DMS 273 treated with DMSO at 0.1 percent for 48 hours (cell line): ENCODE measurements at regions not wholly inside any gene's neighbourhood (a gene's known extent, or its start where the extent isn't known, plus 50 kb on each side); places are given as distances from the start of the nearest gene placed in this dataset.

ENCODE experiments used
- DNase-seq: peaks from one replicate; lab custom pipeline; 2025; lab: John Stamatoyannopoulos, UW

- DNase-seq = no peak
Observed at GRCh38 chr15:70220490-70221096, 122.9 kb upstream of the TLE3 start.

- DNase-seq = no peak
Observed at GRCh38 chr15:70219966-70220365, 122.2 kb upstream of the TLE3 start.

- DNase-seq = no peak
Observed at GRCh38 chr15:70219256-70219895, 121.7 kb upstream of the TLE3 start.

- DNase-seq = no peak
Observed at GRCh38 chr15:70217226-70218160, 119.8 kb upstream of the TLE3 start.

GRCh38 chr15:70215951-70216350 lies 118.2 kb upstream of the TLE3 start:
- no peak for DNase-seq

- DNase-seq = no peak
Observed at GRCh38 chr15:70214941-70215635, 117.4 kb upstream of the TLE3 start.

- DNase-seq = no peak
Observed at GRCh38 chr15:70214276-70214675, 116.6 kb upstream of the TLE3 start.

- no peak for DNase-seq
Observed at GRCh38 chr15:70213794-70214193, 116.1 kb upstream of the TLE3 start.

- DNase-seq = no peak
Observed at GRCh38 chr15:70212963-70213315, 115.2 kb upstream of the TLE3 start.

GRCh38 chr15:70212286-70212962 lies 114.7 kb upstream of the TLE3 start:
- no peak for DNase-seq

GRCh38 chr15:70210528-70210927 lies 112.8 kb upstream of the TLE3 start:
- DNase-seq = no peak

- DNase-seq = no peak
Observed at GRCh38 chr15:70210076-70210475, 112.4 kb upstream of the TLE3 start.

- DNase-seq = no peak
Observed at GRCh38 chr15:70209499-70209898, 111.8 kb upstream of the TLE3 start.

GRCh38 chr15:70208332-70208731 lies 110.6 kb upstream of the TLE3 start:
- no peak for DNase-seq

- DNase-seq = no peak
Observed at GRCh38 chr15:70206668-70207067, 109.0 kb upstream of the TLE3 start.

- DNase-seq = no peak
Observed at GRCh38 chr15:70204652-70205051, 106.9 kb upstream of the TLE3 start.

GRCh38 chr15:70203981-70204560 lies 106.4 kb upstream of the TLE3 start:
- no peak for DNase-seq

- DNase-seq = no peak
Observed at GRCh38 chr15:70202756-70203155, 105.0 kb upstream of the TLE3 start.

GRCh38 chr15:70201425-70201775 lies 103.7 kb upstream of the TLE3 start:
- DNase-seq = no peak

GRCh38 chr15:70200511-70201424 lies 103.1 kb upstream of the TLE3 start:
- DNase-seq = peak; percentile 78
